SK-N-MC (cell line): ENCODE measurements at regions not wholly inside any gene's neighbourhood (a gene's known extent, or its start where the extent isn't known, plus 50 kb on each side); places are given as distances from the start of the nearest gene placed in this dataset.

Experiments
- EZH2 ChIP-seq: fragments of 200-600 bp; sonication (generic); IDR thresholded peaks from one replicate; pipeline ENCODE4 v1.6.1; 2017; ENCODE audit warnings: antibody characterized with exemption
- FOXP2 ChIP-seq: optimal IDR thresholded peaks from 2 replicates; pipeline ENCODE3; 2011; ENCODE audit warnings: mild to moderate bottlenecking, moderate library complexity; ENCODE audit not compliant: insufficient read depth; ENCODE audit errors: extremely low read length, control extremely low read depth
- POLR2AphosphoS5 ChIP-seq: IDR thresholded peaks from 2 replicates; pipeline ENCODE4 v1.6.1; 2012; ENCODE audit warnings: mild to moderate bottlenecking, low read depth, low read length, borderline replicate concordance

DNA sequence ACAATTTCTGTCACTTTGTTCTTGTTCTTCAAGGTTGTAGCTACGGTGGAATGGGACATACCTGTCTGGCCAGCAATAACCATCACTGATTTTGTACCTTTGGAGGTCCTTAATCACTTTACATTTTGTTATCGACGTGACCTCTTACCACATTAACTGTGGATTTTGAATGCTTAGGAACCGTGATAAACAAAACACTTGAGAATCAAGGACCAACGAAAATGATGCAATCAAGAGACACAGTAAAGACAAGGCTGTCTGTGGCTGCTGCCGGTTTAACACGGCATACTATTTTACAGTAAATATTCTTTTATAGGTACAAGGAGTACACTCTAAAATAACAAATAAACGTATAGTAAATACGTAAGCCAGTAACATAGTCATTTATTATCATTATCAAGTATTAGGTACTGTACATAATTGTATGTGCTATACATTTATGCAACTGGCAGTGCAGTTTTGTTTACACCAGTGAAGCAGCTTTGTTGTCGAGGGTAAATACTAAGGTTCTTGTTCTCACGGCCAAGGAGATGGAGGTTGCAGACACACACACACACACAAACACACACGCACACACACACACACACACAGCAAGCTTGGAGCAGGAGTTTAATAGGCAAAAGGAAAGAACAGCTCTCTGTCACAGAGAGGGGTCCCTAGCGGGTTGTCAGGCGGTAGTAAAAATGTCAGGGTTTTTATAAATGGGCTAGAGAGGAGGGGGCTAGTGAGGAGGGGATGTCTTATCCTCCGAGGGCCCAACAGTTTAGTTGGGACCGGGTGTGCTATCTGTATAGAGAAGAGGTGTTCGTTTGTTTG is 194.7 kb upstream of the CXorf51B start:
- TF ChIP-seq EZH2 = no peak
- TF ChIP-seq POLR2AphosphoS5 = no peak
- no peak for TF ChIP-seq FOXP2
